HG03097 (cell line): ENCODE measurements at regions not wholly inside any gene's neighbourhood (a gene's known extent, or its start where the extent isn't known, plus 50 kb on each side); places are given as distances from the start of the nearest gene placed in this dataset.

Source experiments
- ATAC-seq: cut with Tn5 transposase; IDR thresholded peaks from one replicate; pipeline ENCODE4 v1.9.1; 2021; ENCODE audit not compliant: unreplicated experiment, low FRiP score

GRCh38 chr2:236843161-236843968, 242.3 kb upstream of the COPS8 start:
- no peak for ATAC-seq

GRCh38 chr2:236844711-236845110, 241.0 kb upstream of the COPS8 start:
- ATAC-seq = no peak

- ATAC-seq = no peak
Observed at GRCh38 chr2:236847023-236847422, 238.7 kb upstream of the COPS8 start.

GRCh38 chr2:236847538-236848263, 238.0 kb upstream of the COPS8 start:
- no peak for ATAC-seq

- ATAC-seq = no peak
Observed at GRCh38 chr2:236848501-236848900, 237.2 kb upstream of the COPS8 start.

- ATAC-seq = no peak
Observed at GRCh38 chr2:236849508-236849907, 236.2 kb upstream of the COPS8 start.

GRCh38 chr2:236849940-236850339, 235.7 kb upstream of the COPS8 start:
- ATAC-seq = no peak

GRCh38 chr2:236851187-236851586, 234.5 kb upstream of the COPS8 start:
- ATAC-seq = no peak

- ATAC-seq = no peak
Observed at GRCh38 chr2:236852100-236852976, 233.4 kb upstream of the COPS8 start.

GRCh38 chr2:236852977-236853374, 232.7 kb upstream of the COPS8 start:
- no peak for ATAC-seq

- no peak for ATAC-seq
Observed at GRCh38 chr2:236853585-236854051, 232.1 kb upstream of the COPS8 start.

- no peak for ATAC-seq
Observed at GRCh38 chr2:236855176-236855865, 230.4 kb upstream of the COPS8 start.

GRCh38 chr2:236855866-236856847, 229.5 kb upstream of the COPS8 start:
- no peak for ATAC-seq

- no peak for ATAC-seq
Observed at GRCh38 chr2:236856848-236857235, 228.8 kb upstream of the COPS8 start.

- no peak for ATAC-seq
Observed at GRCh38 chr2:236857246-236857645, 228.4 kb upstream of the COPS8 start.

- ATAC-seq = no peak
Observed at GRCh38 chr2:236857781-236858180, 227.9 kb upstream of the COPS8 start.

GRCh38 chr2:236858661-236859060, 227.0 kb upstream of the COPS8 start:
- no peak for ATAC-seq

- no peak for ATAC-seq
Observed at GRCh38 chr2:236859908-236860307, 225.8 kb upstream of the COPS8 start.

GRCh38 chr2:236861196-236861875, 224.4 kb upstream of the COPS8 start:
- no peak for ATAC-seq
